MCF 10A (cell line): ENCODE measurements at regions not wholly inside any gene's neighbourhood (a gene's known extent, or its start where the extent isn't known, plus 50 kb on each side); places are given as distances from the start of the nearest gene placed in this dataset.

Experiments
- BruUV-seq: library from RNA; stranded (reverse); fragments of 400-500 nt; replicated peaks from 2 replicates; lab custom pipeline; 2021; lab: Mats Ljungman, UMichigan
- CTCF ChIA-PET: fragments of 300-600 bp; sonication (Branson Sonifier 250); formaldehyde crosslinking; extraction: SDS; loops from one replicate; lab custom pipeline; 2021; ENCODE audit warnings: antibody characterized with exemption, inconsistent platforms; lab: Yijun Ruan, JAX
- POLR2A ChIA-PET: fragments of 300-600, 350-650 bp; sonication (Branson Sonifier 250); formaldehyde crosslinking; extraction: SDS; loops from one replicate; lab custom pipeline; 2020; ENCODE audit warnings: antibody characterized with exemption, inconsistent platforms; lab: Yijun Ruan, JAX
- DNase-seq: peaks from one replicate; pipeline ENCODE4 v3.0.0-alpha.2; 2018; ENCODE audit not compliant: unreplicated experiment
- H3K27ac Mint-ChIP-seq: one replicate; pipeline ENCODE4 v1.8.0; 2022; ENCODE audit warnings: mild to moderate bottlenecking, low read depth, mixed read lengths; ENCODE audit not compliant: unreplicated experiment
- H3K27me3 Mint-ChIP-seq: one replicate; pipeline ENCODE4 v1.8.0; 2022; ENCODE audit warnings: mixed read lengths; ENCODE audit not compliant: insufficient read depth, unreplicated experiment
- H3K36me3 Mint-ChIP-seq: one replicate; pipeline ENCODE4 v1.8.0; 2022; ENCODE audit warnings: mild to moderate bottlenecking, moderate library complexity, mixed read lengths; ENCODE audit not compliant: insufficient read depth, unreplicated experiment
- H3K4me1 Mint-ChIP-seq: one replicate; pipeline ENCODE4 v1.8.0; 2022; ENCODE audit warnings: mixed read lengths; ENCODE audit not compliant: insufficient read depth, unreplicated experiment
- H3K4me3 Mint-ChIP-seq: one replicate; pipeline ENCODE4 v1.8.0; 2022; ENCODE audit warnings: mild to moderate bottlenecking, moderate library complexity, mixed read lengths; ENCODE audit not compliant: unreplicated experiment
- H3K9me3 Mint-ChIP-seq: one replicate; pipeline ENCODE4 v1.8.0; 2022; ENCODE audit warnings: mixed read lengths; ENCODE audit not compliant: unreplicated experiment
- CTCF ChIP-seq: fragments of 200-600 bp; IDR thresholded peaks from one replicate; pipeline ENCODE4 v1.8.0; 2022; ENCODE audit warnings: antibody characterized with exemption, mild to moderate bottlenecking; ENCODE audit not compliant: unreplicated experiment
- intact Hi-C: fragments of 100-400 bp; cut with micrococcal nuclease; formaldehyde crosslinking; loops from 2 replicates; pipeline ENCODE4 v1.14.1; 2022

DNA sequence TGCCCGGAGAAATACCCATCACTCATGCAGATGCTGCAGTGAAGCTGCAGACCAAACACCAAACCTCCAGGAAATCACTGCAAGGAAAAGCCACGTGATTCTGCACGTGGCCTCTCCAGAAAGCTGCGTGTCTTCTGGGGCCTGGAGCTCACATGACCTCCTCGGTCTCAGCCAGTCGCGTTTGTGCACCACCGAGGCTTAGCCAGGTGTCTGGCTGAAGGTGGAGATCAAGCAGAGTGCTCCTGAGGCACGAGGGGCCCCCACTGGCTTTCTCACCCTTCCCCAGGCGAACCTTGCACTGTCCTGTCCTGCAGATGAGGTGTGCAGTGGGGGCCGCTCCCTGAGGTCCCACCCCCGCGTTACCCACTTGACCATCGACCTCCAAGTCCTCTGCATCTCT lies 257.3 kb downstream of the RBFOX3 start:
- no TSS peak for BruUV-seq
- CTCF ChIA-PET: interaction anchor here (0.7 kb wide), 1 partner anchor 1758 kb away, joined by 3 read pairs; no protein-coding TSS in a partner anchor

DNA sequence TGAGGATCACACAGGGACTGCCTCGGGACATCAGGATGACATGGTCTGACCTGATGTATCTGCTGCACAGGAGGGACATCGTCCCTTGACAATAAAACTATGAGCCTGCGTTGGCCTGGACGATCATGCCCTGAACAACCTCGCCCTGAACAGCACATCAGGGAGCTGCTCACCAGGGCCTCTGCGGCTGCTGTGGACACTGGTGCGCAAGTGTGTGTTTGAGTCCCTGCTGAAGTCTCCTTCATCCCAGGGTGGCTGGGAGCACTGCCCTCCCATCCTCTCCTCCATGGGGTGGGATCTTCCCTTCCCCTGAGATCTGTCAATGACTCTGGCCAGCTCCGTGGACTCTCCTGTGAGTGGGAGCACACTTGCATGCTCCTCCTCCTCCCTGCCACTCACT lies 257.8 kb downstream of the RBFOX3 start:
- Mint-ChIP-seq H3K4me3 (no peak overlapping the region), H3K27ac (no peak overlapping the region), H3K4me1 (no peaks in the 10 kb centered on the region), H3K27me3 (peaks cover 98% of the 10 kb centered on the region), H3K9me3 (no peaks in the 10 kb centered on the region), H3K36me3 (no peaks in the 10 kb centered on the region)
- intact Hi-C loops: no loop called here
- no peak for TF ChIP-seq CTCF
- no peak for DNase-seq
- ChIA-PET CTCF (interaction anchor here (0.7 kb wide), 1 partner anchor 1759 kb away, joined by 3 read pairs; no protein-coding TSS in a partner anchor), POLR2A (interaction anchor here (0.7 kb wide), 1 partner anchor 37 kb away, joined by 3 read pairs; no protein-coding TSS in a partner anchor)
- BruUV-seq: no TSS peak

More for the DNA sequence above, 257.3 kb downstream of the RBFOX3 start:
- DNase-seq: no peak
- no peaks in the 10 kb centered on the region for H3K4me1 Mint-ChIP-seq
- no peak overlapping the region for H3K27ac Mint-ChIP-seq
- peaks cover 98% of the 10 kb centered on the region for H3K27me3 Mint-ChIP-seq
- H3K9me3 Mint-ChIP-seq: no peaks in the 10 kb centered on the region
- intact Hi-C loops: no loop called here
- H3K4me3 Mint-ChIP-seq: no peak overlapping the region
- no peak for TF ChIP-seq CTCF
- POLR2A ChIA-PET: interaction anchor here (0.7 kb wide), 1 partner anchor 37 kb away, joined by 3 read pairs; no protein-coding TSS in a partner anchor
- no peaks in the 10 kb centered on the region for H3K36me3 Mint-ChIP-seq

GRCh38 chr17:79350533-79350932 lies 260.3 kb downstream of the RBFOX3 start:
- no peak for TF ChIP-seq CTCF
- no peaks in the 10 kb centered on the region for H3K4me1 Mint-ChIP-seq
- POLR2A ChIA-PET: no interaction called here
- H3K27ac Mint-ChIP-seq: no peak overlapping the region
- intact Hi-C loops: no loop called here
- no TSS peak for BruUV-seq
- DNase-seq: no peak
- no peaks in the 10 kb centered on the region for H3K9me3 Mint-ChIP-seq
- CTCF ChIA-PET: no interaction called here
- no peak overlapping the region for H3K4me3 Mint-ChIP-seq
- H3K36me3 Mint-ChIP-seq: no peaks in the 10 kb centered on the region
- peaks cover 99% of the 10 kb centered on the region for H3K27me3 Mint-ChIP-seq

GRCh38 chr17:79349506-79350400 lies 261.1 kb downstream of the RBFOX3 start:
- Mint-ChIP-seq H3K9me3 (no peaks in the 10 kb centered on the region), H3K4me3 (no peak overlapping the region), H3K4me1 (no peaks in the 10 kb centered on the region), H3K27ac (no peak overlapping the region), H3K36me3 (no peaks in the 10 kb centered on the region), H3K27me3 (peaks cover 99% of the 10 kb centered on the region)
- POLR2A ChIA-PET: interaction anchor here (0.7 kb wide), 1 partner anchor 26 kb away, joined by 4 read pairs; no protein-coding TSS in a partner anchor
- DNase-seq: no peak
- TF ChIP-seq CTCF: no peak
- intact Hi-C loops: no loop called here
- CTCF ChIA-PET: no interaction called here
- no TSS peak for BruUV-seq
